Skeletal muscle tissue (tissue), 3 donors: ENCODE measurements at regions not wholly inside any gene's neighbourhood (a gene's known extent, or its start where the extent isn't known, plus 50 kb on each side); places are given as distances from the start of the nearest gene placed in this dataset.

Experiments used
- H3K27ac ChIP-seq: one replicate; pipeline ENCODE4 v1.7.0; 2013; ENCODE audit warnings: mild to moderate bottlenecking, low read depth, low read length, inconsistent platforms
- H3K27me3 ChIP-seq, 3 donors: one replicate each; pipeline ENCODE4 v1.7.0; 2013; ENCODE audit warnings: low read length in 3 of 3; ENCODE audit not compliant: control insufficient read depth in 3 of 3, insufficient read depth in 3 of 3
- H3K36me3 ChIP-seq, 3 donors: one replicate each; pipeline ENCODE4 v1.7.0; 2013; ENCODE audit warnings: low read length in 3 of 3; ENCODE audit not compliant: control insufficient read depth in 3 of 3, insufficient read depth in 3 of 3
- H3K4me1 ChIP-seq, 3 donors: one replicate each; pipeline ENCODE4 v1.7.0; 2013; ENCODE audit warnings: low read length in 3 of 3, mild to moderate bottlenecking in 3 of 3; ENCODE audit not compliant: control insufficient read depth in 3 of 3, insufficient read depth in 3 of 3
- H3K4me3 ChIP-seq, 3 donors: one replicate each; pipeline ENCODE4 v1.7.0; 2013; ENCODE audit warnings: low read length in 3 of 3
- H3K9ac ChIP-seq, 3 donors: one replicate each; pipeline ENCODE4 v1.7.0; 2013; ENCODE audit warnings: low read length in 3 of 3, mild to moderate bottlenecking in 3 of 3, moderate library complexity in 2 of 3, low read depth in 1 of 3
- H3K9me3 ChIP-seq, 3 donors: one replicate each; pipeline ENCODE4 v1.7.0; 2013; ENCODE audit warnings: low read length in 3 of 3; ENCODE audit not compliant: control insufficient read depth in 3 of 3
- donor health status: Osteomylitis.

- no peaks in the 10 kb centered on the region for H3K9me3 ChIP-seq
- no peak overlapping the region for H3K4me3 ChIP-seq
- peaks cover 3 to 27% (median 20%) of the 10 kb centered on the region in 3 donors for H3K27me3 ChIP-seq
- no peaks in the 10 kb centered on the region for H3K36me3 ChIP-seq
- H3K9ac ChIP-seq, result no peak overlapping the region
- H3K4me1 ChIP-seq, result no peaks in the 10 kb centered on the region
- H3K27ac ChIP-seq, result no peak overlapping the region
Measured at GRCh38 chr6:33952016-33952415, 148.2 kb upstream of the MLN start.

GRCh38 chr6:33950891-33951889, 147.4 kb upstream of the MLN start:
- H3K27ac ChIP-seq, result no peak overlapping the region
- H3K4me3 ChIP-seq, result no peak overlapping the region
- H3K9ac ChIP-seq, result no peak overlapping the region
- H3K27me3 ChIP-seq, result peaks cover 3 to 27% (median 20%) of the 10 kb centered on the region in 3 donors
- H3K36me3 ChIP-seq, result no peaks in the 10 kb centered on the region
- H3K4me1 ChIP-seq, result no peaks in the 10 kb centered on the region
- no peaks in the 10 kb centered on the region for H3K9me3 ChIP-seq

- Histone ChIP-seq H3K27ac (no peak overlapping the region), H3K9ac (no peak overlapping the region), H3K27me3 (peaks cover 3 to 21% (median 20%) of the 10 kb centered on the region in 3 donors), H3K9me3 (no peaks in the 10 kb centered on the region), H3K36me3 (no peaks in the 10 kb centered on the region), H3K4me1 (no peaks in the 10 kb centered on the region), H3K4me3 (no peak overlapping the region)
Measured at GRCh38 chr6:33950472-33950881, 146.7 kb upstream of the MLN start.

- H3K9me3 ChIP-seq, result no peaks in the 10 kb centered on the region
- H3K4me1 ChIP-seq, result no peaks in the 10 kb centered on the region
- H3K9ac ChIP-seq, result no peak overlapping the region
- peaks cover 3 to 20% (median 18%) of the 10 kb centered on the region in 3 donors for H3K27me3 ChIP-seq
- no peak overlapping the region for H3K4me3 ChIP-seq
- H3K36me3 ChIP-seq, result no peaks in the 10 kb centered on the region
- H3K27ac ChIP-seq, result no peak overlapping the region
Measured at GRCh38 chr6:33949877-33950435, 146.2 kb upstream of the MLN start.

GRCh38 chr6:33949111-33949510, 145.3 kb upstream of the MLN start:
- no peaks in the 10 kb centered on the region for H3K4me1 ChIP-seq
- H3K4me3 ChIP-seq, result no peak overlapping the region
- no peaks in the 10 kb centered on the region for H3K9me3 ChIP-seq
- H3K27ac ChIP-seq, result no peak overlapping the region
- H3K27me3 ChIP-seq, result peaks cover 3 to 18% (median 17%) of the 10 kb centered on the region in 3 donors
- no peak overlapping the region for H3K9ac ChIP-seq
- H3K36me3 ChIP-seq, result no peaks in the 10 kb centered on the region

GRCh38 chr6:33947916-33948594, 144.3 kb upstream of the MLN start:
- Histone ChIP-seq H3K27ac (no peak overlapping the region), H3K36me3 (no peaks in the 10 kb centered on the region), H3K4me1 (no peaks in the 10 kb centered on the region), H3K9ac (no peak overlapping the region), H3K4me3 (no peak overlapping the region), H3K9me3 (no peaks in the 10 kb centered on the region), H3K27me3 (peaks cover 3 to 26% (median 20%) of the 10 kb centered on the region in 3 donors)

GRCh38 chr6:33947047-33947446, 143.2 kb upstream of the MLN start:
- Histone ChIP-seq H3K27ac (no peak overlapping the region), H3K4me1 (no peaks in the 10 kb centered on the region), H3K36me3 (no peaks in the 10 kb centered on the region), H3K9ac (no peak overlapping the region), H3K27me3 (peaks cover 3 to 25% (median 24%) of the 10 kb centered on the region in 3 donors), H3K9me3 (no peaks in the 10 kb centered on the region), H3K4me3 (no peak overlapping the region)

GRCh38 chr6:33945931-33946330, 142.1 kb upstream of the MLN start:
- Histone ChIP-seq H3K36me3 (no peaks in the 10 kb centered on the region), H3K27me3 (peaks cover 3 to 20% (median 18%) of the 10 kb centered on the region in 3 donors), H3K4me1 (no peaks in the 10 kb centered on the region), H3K27ac (no peak overlapping the region), H3K9ac (no peak overlapping the region), H3K9me3 (no peaks in the 10 kb centered on the region), H3K4me3 (no peak overlapping the region)

- no peaks in the 10 kb centered on the region for H3K4me1 ChIP-seq
- peaks cover 0 to 15% (median 11%) of the 10 kb centered on the region in 3 donors for H3K27me3 ChIP-seq
- H3K36me3 ChIP-seq, result no peaks in the 10 kb centered on the region
- no peak overlapping the region for H3K27ac ChIP-seq
- no peaks in the 10 kb centered on the region for H3K9me3 ChIP-seq
- no peak overlapping the region for H3K9ac ChIP-seq
- no peak overlapping the region for H3K4me3 ChIP-seq
Measured at GRCh38 chr6:33944686-33945411, 141.0 kb upstream of the MLN start.
